ENCODE measurements at regions not wholly inside any gene's neighbourhood (a gene's known extent, or its start where the extent isn't known, plus 50 kb on each side); places are given as distances from the start of the nearest gene placed in this dataset.

GRCh38 chr13:111424134-111424533 lies 103.7 kb downstream of the TEX29 start:
- peaks cover 8% of the 10 kb centered on the region for H3K27me3 ChIP-seq (ENCODE audit: control insufficient read depth, extremely low read depth, insufficient read depth, low read length)
- H3K79me2 ChIP-seq (ENCODE audit: control insufficient read depth, insufficient read depth, low read length) = no peaks in the 10 kb centered on the region
- no peaks in the 10 kb centered on the region for H3K9me3 ChIP-seq (ENCODE audit: control insufficient read depth, low read depth, low read length)
- DNase-seq (ENCODE audit: low read depth, low spot score) (no peak), FAIRE-seq (no peak)
- H4K20me1 ChIP-seq (ENCODE audit: control insufficient read depth, extremely low read depth, insufficient read depth, low read length) = no peaks in the 10 kb centered on the region
- H3K9ac ChIP-seq (ENCODE audit: control insufficient read depth, extremely low read depth, insufficient read depth, low read length) = no peak overlapping the region
- H3K36me3 ChIP-seq (ENCODE audit: control insufficient read depth in 2 of 2, extremely low read depth in 1 of 2, insufficient read depth in 2 of 2, low read length in 2 of 2) = no peaks in the 10 kb centered on the region
- H3K4me2 ChIP-seq (ENCODE audit: control insufficient read depth, extremely low read depth, insufficient read depth, low read depth, low read length) = no peak overlapping the region
- H3K4me3 ChIP-seq (ENCODE audit: control insufficient read depth in 2 of 3, extremely low read depth in 1 of 3, insufficient read depth in 2 of 3, low read depth in 1 of 3, low read length in 3 of 3) = no peak overlapping the region
- H3K27ac ChIP-seq (ENCODE audit: control insufficient read depth, insufficient read depth, low read length) = no peak overlapping the region
- peaks cover 14% of the 10 kb centered on the region for H3K4me1 ChIP-seq (ENCODE audit: control insufficient read depth, extremely low read depth, insufficient read depth, low read length)
- dilution Hi-C loops (cut with MboI; ENCODE audit: extremely low pct_ligation_motif_present, low sequenced_read_pairs) = no loop called here
- H2AFZ ChIP-seq (ENCODE audit: control insufficient read depth, low read length) = no peak overlapping the region
- TF ChIP-seq EZH2 (IDR thresholded peaks at IDR 0.05; ENCODE audit: low read length) = no peak
- TF ChIP-seq, protein P1, sequence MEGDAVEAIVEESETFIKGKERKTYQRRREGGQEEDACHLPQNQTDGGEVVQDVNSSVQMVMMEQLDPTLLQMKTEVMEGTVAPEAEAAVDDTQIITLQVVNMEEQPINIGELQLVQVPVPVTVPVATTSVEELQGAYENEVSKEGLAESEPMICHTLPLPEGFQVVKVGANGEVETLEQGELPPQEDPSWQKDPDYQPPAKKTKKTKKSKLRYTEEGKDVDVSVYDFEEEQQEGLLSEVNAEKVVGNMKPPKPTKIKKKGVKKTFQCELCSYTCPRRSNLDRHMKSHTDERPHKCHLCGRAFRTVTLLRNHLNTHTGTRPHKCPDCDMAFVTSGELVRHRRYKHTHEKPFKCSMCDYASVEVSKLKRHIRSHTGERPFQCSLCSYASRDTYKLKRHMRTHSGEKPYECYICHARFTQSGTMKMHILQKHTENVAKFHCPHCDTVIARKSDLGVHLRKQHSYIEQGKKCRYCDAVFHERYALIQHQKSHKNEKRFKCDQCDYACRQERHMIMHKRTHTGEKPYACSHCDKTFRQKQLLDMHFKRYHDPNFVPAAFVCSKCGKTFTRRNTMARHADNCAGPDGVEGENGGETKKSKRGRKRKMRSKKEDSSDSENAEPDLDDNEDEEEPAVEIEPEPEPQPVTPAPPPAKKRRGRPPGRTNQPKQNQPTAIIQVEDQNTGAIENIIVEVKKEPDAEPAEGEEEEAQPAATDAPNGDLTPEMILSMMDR (optimal IDR thresholded peaks at IDR 0.05 in 1 of 3, IDR thresholded peaks at IDR 0.05 in 1 of 3, conservative IDR thresholded peaks at IDR 0.05 in 1 of 3; ENCODE audit: extremely low read depth in 1 of 3, insufficient read depth in 2 of 3, low read length in 3 of 3) = no peak
- H3K9me1 ChIP-seq (ENCODE audit: control insufficient read depth, extremely low read depth, insufficient read depth, low read length) = no peaks in the 10 kb centered on the region

GRCh38 chr13:111425326-111425725 lies 104.9 kb downstream of the TEX29 start:
- DNase-seq (ENCODE audit: low read depth, low spot score) = no peak
- no peak overlapping the region for H2AFZ ChIP-seq (ENCODE audit: control insufficient read depth, low read length)
- FAIRE-seq = no peak
- H3K27me3 ChIP-seq (ENCODE audit: control insufficient read depth, extremely low read depth, insufficient read depth, low read length) = no peaks in the 10 kb centered on the region
- H3K79me2 ChIP-seq (ENCODE audit: control insufficient read depth, insufficient read depth, low read length) = no peaks in the 10 kb centered on the region
- peaks cover 14% of the 10 kb centered on the region for H3K4me1 ChIP-seq (ENCODE audit: control insufficient read depth, extremely low read depth, insufficient read depth, low read length)
- no peaks in the 10 kb centered on the region for H3K9me3 ChIP-seq (ENCODE audit: control insufficient read depth, low read depth, low read length)
- H3K4me2 ChIP-seq (ENCODE audit: control insufficient read depth, extremely low read depth, insufficient read depth, low read depth, low read length) = no peak overlapping the region
- no peaks in the 10 kb centered on the region for H3K9me1 ChIP-seq (ENCODE audit: control insufficient read depth, extremely low read depth, insufficient read depth, low read length)
- no peak for TF ChIP-seq EZH2 (IDR thresholded peaks at IDR 0.05; ENCODE audit: low read length)
- TF ChIP-seq, protein P1 (optimal IDR thresholded peaks at IDR 0.05 in 1 of 3, IDR thresholded peaks at IDR 0.05 in 1 of 3, conservative IDR thresholded peaks at IDR 0.05 in 1 of 3; ENCODE audit: extremely low read depth in 1 of 3, insufficient read depth in 2 of 3, low read length in 3 of 3) = no peak
- H3K27ac ChIP-seq (ENCODE audit: control insufficient read depth, insufficient read depth, low read length) = no peak overlapping the region
- dilution Hi-C loops (cut with MboI; ENCODE audit: extremely low pct_ligation_motif_present, low sequenced_read_pairs) = no loop called here
- no peak overlapping the region for H3K4me3 ChIP-seq (ENCODE audit: control insufficient read depth in 2 of 3, extremely low read depth in 1 of 3, insufficient read depth in 2 of 3, low read depth in 1 of 3, low read length in 3 of 3)
- no peaks in the 10 kb centered on the region for H3K36me3 ChIP-seq (ENCODE audit: control insufficient read depth in 2 of 2, extremely low read depth in 1 of 2, insufficient read depth in 2 of 2, low read length in 2 of 2)
- no peaks in the 10 kb centered on the region for H4K20me1 ChIP-seq (ENCODE audit: control insufficient read depth, extremely low read depth, insufficient read depth, low read length)
- H3K9ac ChIP-seq (ENCODE audit: control insufficient read depth, extremely low read depth, insufficient read depth, low read length) = no peak overlapping the region

All from keratinocyte (primary cell).